ENCODE measurements at regions not wholly inside any gene's neighbourhood (a gene's known extent, or its start where the extent isn't known, plus 50 kb on each side); places are given as distances from the start of the nearest gene placed in this dataset.

DNA sequence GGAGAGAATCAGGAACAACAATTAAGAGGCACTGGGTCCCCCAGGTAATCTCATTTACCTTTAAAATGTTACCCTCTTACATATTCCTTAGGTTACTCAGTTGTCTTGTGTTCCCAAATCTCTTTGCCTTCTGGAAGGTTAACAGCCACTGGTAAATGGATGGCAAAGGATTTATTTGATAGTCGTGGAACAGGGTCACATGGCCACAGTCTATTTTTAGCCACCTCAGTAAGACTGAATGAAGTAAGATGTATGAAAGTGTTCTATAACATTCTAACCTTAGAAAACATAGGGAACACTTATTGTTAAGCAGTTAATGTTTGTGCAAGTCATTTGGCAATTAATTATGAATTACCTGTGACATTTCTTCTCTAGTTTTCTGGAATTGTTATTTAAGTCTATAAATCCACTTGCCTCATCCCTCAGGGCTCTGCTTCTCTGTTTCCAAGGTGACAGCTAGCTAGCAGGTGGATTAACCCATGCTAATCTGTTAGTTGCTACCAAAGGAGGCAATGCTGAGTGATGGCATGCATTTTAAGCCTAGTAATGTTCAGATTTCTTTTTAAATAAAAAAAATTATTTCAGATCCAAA, 211.0 kb downstream of the PIK3C3 start:
- TF ChIP-seq TAF1 (IDR thresholded peaks at IDR 0.05; ENCODE audit: borderline replicate concordance, low read depth, low read length), result no peak
- no peak for TF ChIP-seq POLR2A (IDR thresholded peaks at IDR 0.05; ENCODE audit: low read depth, low read length)
- no peak for TF ChIP-seq POLR2AphosphoS5 (IDR thresholded peaks at IDR 0.05; ENCODE audit: low read depth, low read length)

Data from GM12892 (cell line).